ENCODE measurements at regions not wholly inside any gene's neighbourhood (a gene's known extent, or its start where the extent isn't known, plus 50 kb on each side); places are given as distances from the start of the nearest gene placed in this dataset.

- no peak for TF ChIP-seq CTCF (optimal IDR thresholded peaks at IDR 0.05 in 1 of 3, IDR thresholded peaks at IDR 0.05 in 1 of 3, conservative IDR thresholded peaks at IDR 0.05 in 1 of 3; ENCODE audit: extremely low read depth in 1 of 3, insufficient read depth in 2 of 3, low read length in 3 of 3)
- TF ChIP-seq EZH2 (IDR thresholded peaks at IDR 0.05; ENCODE audit: low read length), result no peak
These were observed 182.5 kb downstream of the MED10 start for GRCh38 chr5:6195711-6196358.

Measured in keratinocyte (primary cell).